ENCODE measurements at regions not wholly inside any gene's neighbourhood (a gene's known extent, or its start where the extent isn't known, plus 50 kb on each side); places are given as distances from the start of the nearest gene placed in this dataset.

- TF ChIP-seq TEAD1 (CRISPR knock-in tag; IDR thresholded peaks at IDR 0.05), result no peak
- no peak for TF ChIP-seq HDAC2 (IDR thresholded peaks at IDR 0.05)
- no peak for TF ChIP-seq REST (IDR thresholded peaks at IDR 0.05; ENCODE audit: borderline replicate concordance)
- TF ChIP-seq REST (CRISPR knock-in tag; IDR thresholded peaks at IDR 0.05; ENCODE audit: low read depth), result no peak
- no peak for TF ChIP-seq JUN (IDR thresholded peaks at IDR 0.05; ENCODE audit: borderline replicate concordance, low read depth, low read length)
- no peak for TF ChIP-seq JUN (CRISPR knock-in tag; IDR thresholded peaks at IDR 0.05; ENCODE audit: borderline replicate concordance)
- no peak for TF ChIP-seq ZSCAN29 (IDR thresholded peaks at IDR 0.05)
- TF ChIP-seq RERE (CRISPR knock-in tag; IDR thresholded peaks at IDR 0.05; ENCODE audit: borderline replicate concordance), result no peak
- no peak for TF ChIP-seq RFX1 (IDR thresholded peaks at IDR 0.05)
- no peak for TF ChIP-seq POLR2A (conservative IDR thresholded peaks at IDR 0.05)
- TF ChIP-seq ATF2 (CRISPR knock-in tag; IDR thresholded peaks at IDR 0.05), result no peak
- no peak for TF ChIP-seq NR3C1 (CRISPR knock-in tag; IDR thresholded peaks at IDR 0.05)
- TF ChIP-seq TCF7L2 (IDR thresholded peaks at IDR 0.05; ENCODE audit: low read depth, low read length), result no peak
- no peak for TF ChIP-seq KDM1A (IDR thresholded peaks at IDR 0.05)
Observed at GRCh38 chr13:90311929-90312328, 1035.6 kb upstream of the MIR17HG start.

Data from K562 (cell line).